ENCODE measurements at regions not wholly inside any gene's neighbourhood (a gene's known extent, or its start where the extent isn't known, plus 50 kb on each side); places are given as distances from the start of the nearest gene placed in this dataset.

GRCh38 chr1:78415165-78415564 lies 75.6 kb upstream of the PTGFR start:
- TF ChIP-seq YY1 (IDR thresholded peaks at IDR 0.05; ENCODE audit: low read depth) (no peak), EP300 (IDR thresholded peaks at IDR 0.05; ENCODE audit: borderline replicate concordance) (no peak), USF1 (IDR thresholded peaks at IDR 0.05) (no peak), REST (IDR thresholded peaks at IDR 0.05; ENCODE audit: low read depth) (no peak), CREB1 (IDR thresholded peaks at IDR 0.05; ENCODE audit: low read depth) (no peak), TAF1 (IDR thresholded peaks at IDR 0.05; ENCODE audit: low read depth) (no peak), FOXM1 (IDR thresholded peaks at IDR 0.05; ENCODE audit: borderline replicate concordance, low read depth) (no peak), MAX (IDR thresholded peaks at IDR 0.05) (no peak), RAD21 (IDR thresholded peaks at IDR 0.05; ENCODE audit: low read depth) (no peak), TEAD4 (IDR thresholded peaks at IDR 0.05) (no peak)
